ENCODE measurements at regions not wholly inside any gene's neighbourhood (a gene's known extent, or its start where the extent isn't known, plus 50 kb on each side); places are given as distances from the start of the nearest gene placed in this dataset.

DNA sequence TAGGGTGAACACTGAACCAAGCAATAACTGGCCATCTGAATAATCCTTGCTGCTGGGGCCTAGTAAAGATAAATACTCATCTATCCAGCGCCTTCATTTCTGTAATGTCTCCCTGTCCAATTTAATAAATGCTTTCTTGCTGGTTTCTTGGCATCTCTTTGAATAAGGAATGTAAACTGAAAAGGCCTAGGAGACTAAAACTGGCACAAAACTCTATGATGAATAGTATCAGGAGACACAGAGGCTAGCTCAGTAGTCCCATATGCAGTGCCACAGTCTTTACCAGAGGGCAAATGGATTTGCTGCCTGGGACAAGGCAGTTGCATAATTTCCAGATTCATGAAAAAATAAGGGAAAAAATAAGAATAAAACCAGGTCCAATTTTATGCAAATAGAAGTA, 324.4 kb downstream of the CENPW start:
- H3K18ac ChIP-seq (ENCODE audit: low read depth, low read length) = peak overlapping the region; percentile 57; the same call in 1 of the 2 replicates
- no peak for DNase-seq
- H3K27ac ChIP-seq (ENCODE audit: insufficient read depth, low read length) = no peak overlapping the region
- no peak overlapping the region for H4K5ac ChIP-seq (ENCODE audit: low read depth, low read length)
- POLR2A ChIA-PET (ENCODE audit: unreplicated experiment) = no interaction called here
- no CpG with 5 or more reads among the region's 1 CpG for WGBS, 2 experiments (ENCODE audit: extremely low coverage in 2 of 2, insufficient read length in 1 of 2)
- no peak overlapping the region for H4K91ac ChIP-seq (ENCODE audit: insufficient read depth, low read depth, low read length)
- H2AK5ac ChIP-seq (ENCODE audit: low read depth, low read length) = no peak overlapping the region
- no peak overlapping the region for H3K56ac ChIP-seq (ENCODE audit: extremely low read depth, insufficient read depth, low read length)
- no peak overlapping the region for H3K14ac ChIP-seq (replicated peaks; ENCODE audit: low read depth, low read length)
- dilution Hi-C loops (cut with HindIII; ENCODE audit: low sequenced_read_pairs, unreplicated experiment) = no loop called here
- no peaks in the 10 kb centered on the region for H3K9me3 ChIP-seq (ENCODE audit: control insufficient read depth, insufficient read depth, low read length)
- no peaks in the 10 kb centered on the region for H3K27me3 ChIP-seq (ENCODE audit: control insufficient read depth, insufficient read depth, low read length)
- no peak overlapping the region for H2BK5ac ChIP-seq (ENCODE audit: low read depth, low read length, poor library complexity, severe bottlenecking)
- no peak overlapping the region for H2BK120ac ChIP-seq (ENCODE audit: low read depth, low read length)
- H3K4me2 ChIP-seq (ENCODE audit: low read depth, low read length) = no peak overlapping the region
- peaks cover 8% of the 10 kb centered on the region for H3K4me1 ChIP-seq (ENCODE audit: control insufficient read depth, insufficient read depth, low read length)
- no peak overlapping the region for H2BK20ac ChIP-seq (ENCODE audit: low read depth, low read length)
- no peak overlapping the region for H2BK15ac ChIP-seq (ENCODE audit: low read depth, low read length)
- no peak for TF ChIP-seq NFE2L2 (IDR thresholded peaks at IDR 0.05; ENCODE audit: low read depth, low read length)
- no peak for TF ChIP-seq RCOR1 (IDR thresholded peaks at IDR 0.05; ENCODE audit: insufficient replicate concordance, low read length)
- TF ChIP-seq MXI1 (IDR thresholded peaks at IDR 0.05; ENCODE audit: borderline replicate concordance, low read depth, low read length) = no peak
- no peak for TF ChIP-seq RFX5 (IDR thresholded peaks at IDR 0.05; ENCODE audit: low read depth, low read length)
- TF ChIP-seq FOS (IDR thresholded peaks at IDR 0.05; ENCODE audit: low read depth, low read length) = no peak
- TF ChIP-seq SMC3 (IDR thresholded peaks at IDR 0.05; ENCODE audit: low read depth, low read length) = no peak
- H4K20me1 ChIP-seq (ENCODE audit: insufficient read depth, low read length) = no peaks in the 10 kb centered on the region
- H3K9me1 ChIP-seq (ENCODE audit: insufficient read depth, low read length) = no peaks in the 10 kb centered on the region
- H3K4ac ChIP-seq (ENCODE audit: low read depth, low read length) = no peak overlapping the region
- no TSS peak for BruUV-seq (replicated peaks)
- no peaks in the 10 kb centered on the region for H3K79me1 ChIP-seq (ENCODE audit: low read depth in 1 of 2, low read length in 2 of 2)
- ATAC-seq (ENCODE audit: low read depth) = no peak
- no peak overlapping the region for H3K9ac ChIP-seq (ENCODE audit: low read depth, low read length)
- intact Hi-C loops (cut with micrococcal nuclease) = loop anchor here (5.0 kb wide), 3 partner anchors 438 to 492 kb away; no protein-coding TSS in a partner anchor
- no peak overlapping the region for H3K4me3 ChIP-seq (ENCODE audit: insufficient read depth, low read depth, low read length)
- no peak overlapping the region for H3K23ac ChIP-seq (ENCODE audit: low read depth, low read length)
- in situ Hi-C loops (cut with MboI; ENCODE audit: low sequenced_read_pairs) = loop anchor here (25.0 kb wide), 1 partner anchor 652 kb away; no protein-coding TSS in a partner anchor
- CTCF ChIA-PET = no interaction called here
- no peaks in the 10 kb centered on the region for H3K36me3 ChIP-seq (ENCODE audit: control insufficient read depth, insufficient read depth, low read length)
- H4K8ac ChIP-seq (ENCODE audit: low read depth in 2 of 2, low read length in 2 of 2) = no peak overlapping the region
- H2AK9ac ChIP-seq (replicated peaks; ENCODE audit: low read depth, low read length, poor library complexity) = no peak overlapping the region
- no peak overlapping the region for H2AFZ ChIP-seq (replicated peaks; ENCODE audit: low read length, poor library complexity)
